ENCODE measurements at regions not wholly inside any gene's neighbourhood (a gene's known extent, or its start where the extent isn't known, plus 50 kb on each side); places are given as distances from the start of the nearest gene placed in this dataset.
"Not testable (repeated sequence)": the region's sequence is repeated elsewhere in the genome, so short reads cannot be mapped to it uniquely, and the experiment has no call there.

DNA sequence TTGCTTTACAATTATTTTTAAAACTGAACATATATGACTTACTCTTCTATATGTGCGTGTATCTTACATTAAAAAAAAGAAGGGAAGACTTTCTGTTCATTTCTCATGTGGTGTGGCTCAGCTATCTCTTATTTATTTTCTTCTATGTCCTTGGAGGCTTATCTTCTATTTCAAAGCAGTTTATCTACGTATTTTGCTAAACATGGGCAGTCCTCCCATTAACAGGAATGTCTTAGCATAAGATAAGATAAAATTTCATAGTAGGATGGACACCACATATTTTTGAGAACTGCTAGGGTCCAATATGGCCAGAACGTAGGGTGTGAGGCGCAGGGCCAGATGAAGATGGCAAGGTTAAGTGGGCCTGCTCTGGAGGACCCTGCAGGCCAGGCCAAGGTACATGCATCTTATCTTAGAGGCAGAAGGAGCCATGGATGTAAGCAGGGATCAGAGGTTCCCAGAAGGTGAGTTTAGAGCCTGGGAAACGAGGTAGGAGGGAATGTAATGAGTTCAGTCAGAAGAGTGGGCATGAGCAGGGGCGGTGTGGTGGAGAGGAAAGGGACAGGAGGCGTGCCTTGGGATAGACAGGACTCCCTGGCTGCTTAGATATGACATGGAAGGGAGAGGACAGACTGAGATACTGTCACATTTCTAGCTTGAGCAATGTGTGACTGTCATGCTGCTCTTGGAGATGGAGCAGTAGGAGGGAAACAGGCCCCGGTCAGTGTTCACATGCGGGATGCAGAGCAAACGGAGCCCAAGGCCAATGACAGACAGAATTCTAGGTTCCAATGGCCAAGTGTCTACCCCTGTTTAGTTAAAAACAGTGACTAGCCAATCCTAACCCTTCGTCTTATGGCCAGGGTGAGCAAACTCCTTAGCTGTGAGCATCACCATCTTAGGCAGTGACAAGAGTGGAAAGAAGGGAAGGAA lies 68.6 kb upstream of the MEDAG start:
- WGBS, 2 experiments (ENCODE audit: extremely low coverage in 2 of 2, insufficient read length in 1 of 2), result 80% methylated on average over 5 of the region's 11 CpGs; no CpG with 5 or more reads in 1 of the 2 experiments
- in situ Hi-C loops (cut with MboI; ENCODE audit: low sequenced_read_pairs), result no loop called here

GRCh38 chr13:30839636-30840035 lies 66.4 kb upstream of the MEDAG start:
- H3K4me3 ChIP-seq (ENCODE audit: insufficient read depth, low read depth, low read length); H3K23ac ChIP-seq (ENCODE audit: low read depth, low read length); H2BK15ac ChIP-seq (ENCODE audit: low read depth, low read length); in situ Hi-C loops (cut with MboI; ENCODE audit: low sequenced_read_pairs); CTCF ChIA-PET; H4K8ac ChIP-seq (ENCODE audit: low read depth in 2 of 2, low read length in 2 of 2); H3K18ac ChIP-seq (ENCODE audit: low read depth, low read length); BruUV-seq (replicated peaks); H2AK9ac ChIP-seq (replicated peaks; ENCODE audit: low read depth, low read length, poor library complexity); H4K5ac ChIP-seq (ENCODE audit: low read depth, low read length); H3K9ac ChIP-seq (ENCODE audit: low read depth, low read length); H4K91ac ChIP-seq (ENCODE audit: insufficient read depth, low read depth, low read length); H2AK5ac ChIP-seq (ENCODE audit: low read depth, low read length); H3K4me2 ChIP-seq (ENCODE audit: low read depth, low read length); H3K56ac ChIP-seq (ENCODE audit: extremely low read depth, insufficient read depth, low read length); H3K9me3 ChIP-seq (ENCODE audit: control insufficient read depth, insufficient read depth, low read length); H2BK20ac ChIP-seq (ENCODE audit: low read depth, low read length); H3K4ac ChIP-seq (ENCODE audit: low read depth, low read length); H4K20me1 ChIP-seq (ENCODE audit: insufficient read depth, low read length); H3K36me3 ChIP-seq (ENCODE audit: control insufficient read depth, insufficient read depth, low read length); DNase-seq; H3K14ac ChIP-seq (replicated peaks; ENCODE audit: low read depth, low read length); intact Hi-C loops (cut with micrococcal nuclease); H2BK120ac ChIP-seq (ENCODE audit: low read depth, low read length); ATAC-seq (ENCODE audit: low read depth); H2AFZ ChIP-seq (replicated peaks; ENCODE audit: low read length, poor library complexity); POLR2A ChIA-PET (ENCODE audit: unreplicated experiment); H3K27me3 ChIP-seq (ENCODE audit: control insufficient read depth, insufficient read depth, low read length); H3K27ac ChIP-seq (ENCODE audit: insufficient read depth, low read length); H3K4me1 ChIP-seq (ENCODE audit: control insufficient read depth, insufficient read depth, low read length); dilution Hi-C loops (cut with HindIII; ENCODE audit: low sequenced_read_pairs, unreplicated experiment); H2BK5ac ChIP-seq (ENCODE audit: low read depth, low read length, poor library complexity, severe bottlenecking): not testable (repeated sequence)
- no CpG with 5 or more reads among the region's 30 CpGs for WGBS, 2 experiments (ENCODE audit: extremely low coverage in 2 of 2, insufficient read length in 1 of 2)
- Histone ChIP-seq H3K79me1 (ENCODE audit: low read depth in 1 of 2, low read length in 2 of 2) (peaks cover 0 to 23% of the 10 kb centered on the region in 2 experiments; a peak in 2 of 4 replicates), H3K9me1 (ENCODE audit: insufficient read depth, low read length) (peaks cover 29% of the 10 kb centered on the region)

More for the DNA sequence above, 68.6 kb upstream of the MEDAG start:
- Histone ChIP-seq H3K27ac (ENCODE audit: insufficient read depth, low read length) (no peak overlapping the region), H3K27me3 (ENCODE audit: control insufficient read depth, insufficient read depth, low read length) (no peaks in the 10 kb centered on the region), H3K4me2 (ENCODE audit: low read depth, low read length) (no peak overlapping the region), H3K4me3 (ENCODE audit: insufficient read depth, low read depth, low read length) (no peak overlapping the region), H2AK9ac (replicated peaks; ENCODE audit: low read depth, low read length, poor library complexity) (no peak overlapping the region), H2AK5ac (ENCODE audit: low read depth, low read length) (peak overlapping the region; percentile 43; the same call in 1 of the 2 replicates), H2BK20ac (ENCODE audit: low read depth, low read length) (no peak overlapping the region), H4K8ac (ENCODE audit: low read depth in 2 of 2, low read length in 2 of 2) (no peak overlapping the region), H2BK120ac (ENCODE audit: low read depth, low read length) (peak overlapping the region; percentile 13; the same call in 1 of the 2 replicates), H3K9ac (ENCODE audit: low read depth, low read length) (no peak overlapping the region), H4K20me1 (ENCODE audit: insufficient read depth, low read length) (no peaks in the 10 kb centered on the region), H3K23ac (ENCODE audit: low read depth, low read length) (0 out of 2 replicates have a peak overlapping the region, but pooled peaks have one; percentile 2), H3K79me1 (ENCODE audit: low read depth in 1 of 2, low read length in 2 of 2) (peaks cover 0 to 5% of the 10 kb centered on the region in 2 experiments; a peak in 1 of 4 replicates), H4K5ac (ENCODE audit: low read depth, low read length) (no peak overlapping the region), H3K4ac (ENCODE audit: low read depth, low read length) (no peak overlapping the region; the same call in 1 of the 2 replicates), H3K18ac (ENCODE audit: low read depth, low read length) (no peak overlapping the region; the same call in 1 of the 2 replicates), H3K9me1 (ENCODE audit: insufficient read depth, low read length) (peaks cover 9% of the 10 kb centered on the region), H3K56ac (ENCODE audit: extremely low read depth, insufficient read depth, low read length) (no peak overlapping the region), H4K91ac (ENCODE audit: insufficient read depth, low read depth, low read length) (no peak overlapping the region), H3K14ac (replicated peaks; ENCODE audit: low read depth, low read length) (no peak overlapping the region), H3K36me3 (ENCODE audit: control insufficient read depth, insufficient read depth, low read length) (no peaks in the 10 kb centered on the region), H3K9me3 (ENCODE audit: control insufficient read depth, insufficient read depth, low read length) (no peaks in the 10 kb centered on the region), H2BK15ac (ENCODE audit: low read depth, low read length) (no peak overlapping the region), H2AFZ (replicated peaks; ENCODE audit: low read length, poor library complexity) (no peak overlapping the region), H3K4me1 (ENCODE audit: control insufficient read depth, insufficient read depth, low read length) (peaks cover 8% of the 10 kb centered on the region; the same call in 1 of the 2 replicates), H2BK5ac (ENCODE audit: low read depth, low read length, poor library complexity, severe bottlenecking) (no peak overlapping the region)
- no TSS peak for BruUV-seq (replicated peaks)
- CTCF ChIA-PET, result no interaction called here
- dilution Hi-C loops (cut with HindIII; ENCODE audit: low sequenced_read_pairs, unreplicated experiment), result no loop called here
- DNase-seq (no peak), ATAC-seq (ENCODE audit: low read depth) (no peak)
- no peak for TF ChIP-seq FOS (IDR thresholded peaks at IDR 0.05; ENCODE audit: low read depth, low read length)
- no peak for TF ChIP-seq RAD21 (IDR thresholded peaks at IDR 0.05; ENCODE audit: low read length)
- no peak for TF ChIP-seq RFX5 (IDR thresholded peaks at IDR 0.05; ENCODE audit: low read depth, low read length)
- no peak for TF ChIP-seq NFE2L2 (IDR thresholded peaks at IDR 0.05; ENCODE audit: low read depth, low read length)
- TF ChIP-seq, protein P1, sequence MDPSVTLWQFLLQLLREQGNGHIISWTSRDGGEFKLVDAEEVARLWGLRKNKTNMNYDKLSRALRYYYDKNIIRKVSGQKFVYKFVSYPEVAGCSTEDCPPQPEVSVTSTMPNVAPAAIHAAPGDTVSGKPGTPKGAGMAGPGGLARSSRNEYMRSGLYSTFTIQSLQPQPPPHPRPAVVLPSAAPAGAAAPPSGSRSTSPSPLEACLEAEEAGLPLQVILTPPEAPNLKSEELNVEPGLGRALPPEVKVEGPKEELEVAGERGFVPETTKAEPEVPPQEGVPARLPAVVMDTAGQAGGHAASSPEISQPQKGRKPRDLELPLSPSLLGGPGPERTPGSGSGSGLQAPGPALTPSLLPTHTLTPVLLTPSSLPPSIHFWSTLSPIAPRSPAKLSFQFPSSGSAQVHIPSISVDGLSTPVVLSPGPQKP (IDR thresholded peaks at IDR 0.05; ENCODE audit: borderline replicate concordance, low read depth, low read length), result no peak
- intact Hi-C loops (cut with micrococcal nuclease), result no loop called here
- POLR2A ChIA-PET (ENCODE audit: unreplicated experiment), result no interaction called here
